Activated CD4-positive, alpha-beta T cell treated with anti-CD3 and anti-CD28 coated beads for 1 hour (primary cell): ENCODE measurements at regions not wholly inside any gene's neighbourhood (a gene's known extent, or its start where the extent isn't known, plus 50 kb on each side); places are given as distances from the start of the nearest gene placed in this dataset.

Source experiments
- DNase-seq: peaks from one replicate; pipeline ENCODE4 v3.0.0-alpha.2; 2020

- no peak for DNase-seq
Observed at GRCh38 chr2:196362973-196363549, 191.7 kb upstream of the STK17B start.

GRCh38 chr2:196365145-196365544 lies 193.8 kb upstream of the STK17B start:
- DNase-seq = no peak

DNA sequence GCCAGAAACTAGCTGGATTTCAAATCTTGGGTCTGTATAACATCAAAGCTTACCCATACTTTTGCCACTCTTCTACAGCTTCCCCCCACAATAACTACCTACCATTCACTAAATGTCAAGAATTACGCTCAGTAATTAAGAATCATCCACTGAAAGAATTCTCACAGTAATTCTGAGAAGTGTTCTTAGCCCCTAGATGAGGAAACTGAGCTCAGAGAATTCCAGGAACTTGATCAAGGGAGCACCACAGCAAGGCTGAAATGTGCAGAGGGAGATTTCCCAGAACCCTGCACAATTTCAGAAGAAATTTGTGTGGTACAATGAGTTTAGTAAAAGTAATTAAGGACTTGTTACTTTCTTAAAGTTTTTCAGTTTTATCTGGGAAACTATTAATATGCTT lies 194.5 kb upstream of the STK17B start:
- DNase-seq = no peak

GRCh38 chr2:196367633-196368032 lies 196.3 kb upstream of the STK17B start:
- DNase-seq = no peak

GRCh38 chr2:196368546-196369225 lies 197.3 kb upstream of the STK17B start:
- no peak for DNase-seq

- no peak for DNase-seq
Observed at GRCh38 chr2:196369967-196370366, 198.6 kb upstream of the STK17B start.

- DNase-seq = no peak
Observed at GRCh38 chr2:196370381-196370780, 199.0 kb upstream of the STK17B start.

DNA sequence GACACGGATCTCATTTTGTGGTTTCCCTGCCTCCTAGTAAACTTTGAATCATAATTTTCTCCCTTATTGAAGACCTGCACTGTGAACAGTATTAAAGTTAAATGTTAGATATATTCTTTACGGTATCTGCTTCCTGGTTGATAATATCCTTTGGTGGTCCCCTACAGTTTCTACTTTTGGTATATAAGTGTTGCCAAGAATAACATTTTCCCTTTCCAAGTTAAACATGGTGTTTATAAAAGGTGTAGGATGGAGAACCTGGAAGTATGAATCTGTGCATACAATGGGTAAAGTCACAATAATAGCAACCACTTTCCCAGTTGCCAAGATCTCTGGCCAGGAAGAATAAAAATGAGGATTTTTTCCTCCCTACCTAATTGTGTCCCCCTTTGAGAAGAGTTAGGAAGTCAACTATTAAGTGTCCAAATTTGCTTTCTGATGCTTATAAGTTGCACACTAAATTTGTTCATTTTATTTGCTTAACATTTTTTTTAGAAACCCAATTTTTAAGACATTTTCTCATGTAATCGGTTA lies 201.0 kb upstream of the STK17B start:
- DNase-seq = no peak

DNA sequence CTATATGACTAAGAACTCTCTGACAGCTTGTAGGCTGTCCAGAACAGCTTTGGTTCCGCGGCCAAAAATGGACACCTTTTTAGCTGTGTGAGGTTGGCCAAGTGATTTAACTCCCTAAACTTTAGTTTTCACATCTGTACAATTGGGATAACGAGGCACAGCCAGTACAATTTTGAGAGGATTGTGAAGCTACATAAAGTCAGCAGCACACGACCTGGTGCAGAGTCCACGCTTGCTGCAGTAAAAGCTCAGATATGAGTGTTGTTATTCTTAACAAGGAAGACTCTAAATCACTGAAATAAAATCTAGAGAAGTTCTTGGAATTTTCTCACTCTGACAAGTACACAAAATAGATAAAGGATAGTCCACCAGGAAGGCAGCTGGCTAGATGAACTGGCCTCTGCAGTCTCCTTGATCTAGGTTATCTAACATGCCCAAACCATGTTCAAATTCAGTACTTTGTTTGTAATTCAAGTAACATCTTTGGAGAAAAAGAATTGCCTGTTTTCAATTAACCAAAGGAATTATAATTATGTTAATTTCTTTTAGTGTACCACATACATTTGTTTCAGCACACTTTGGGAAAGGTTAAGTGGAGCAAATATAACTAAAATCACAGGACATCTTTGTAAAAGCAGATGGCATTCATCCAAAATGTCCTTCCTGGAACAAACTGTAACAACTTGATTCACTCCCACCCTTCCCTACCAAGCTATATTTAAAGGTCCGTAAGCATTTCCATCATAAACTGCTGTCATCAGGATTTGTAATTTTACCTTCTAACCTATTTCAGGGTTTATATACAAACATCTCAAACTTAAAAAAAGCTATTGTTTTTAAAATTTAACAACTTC lies 201.7 kb upstream of the STK17B start:
- DNase-seq = no peak

DNA sequence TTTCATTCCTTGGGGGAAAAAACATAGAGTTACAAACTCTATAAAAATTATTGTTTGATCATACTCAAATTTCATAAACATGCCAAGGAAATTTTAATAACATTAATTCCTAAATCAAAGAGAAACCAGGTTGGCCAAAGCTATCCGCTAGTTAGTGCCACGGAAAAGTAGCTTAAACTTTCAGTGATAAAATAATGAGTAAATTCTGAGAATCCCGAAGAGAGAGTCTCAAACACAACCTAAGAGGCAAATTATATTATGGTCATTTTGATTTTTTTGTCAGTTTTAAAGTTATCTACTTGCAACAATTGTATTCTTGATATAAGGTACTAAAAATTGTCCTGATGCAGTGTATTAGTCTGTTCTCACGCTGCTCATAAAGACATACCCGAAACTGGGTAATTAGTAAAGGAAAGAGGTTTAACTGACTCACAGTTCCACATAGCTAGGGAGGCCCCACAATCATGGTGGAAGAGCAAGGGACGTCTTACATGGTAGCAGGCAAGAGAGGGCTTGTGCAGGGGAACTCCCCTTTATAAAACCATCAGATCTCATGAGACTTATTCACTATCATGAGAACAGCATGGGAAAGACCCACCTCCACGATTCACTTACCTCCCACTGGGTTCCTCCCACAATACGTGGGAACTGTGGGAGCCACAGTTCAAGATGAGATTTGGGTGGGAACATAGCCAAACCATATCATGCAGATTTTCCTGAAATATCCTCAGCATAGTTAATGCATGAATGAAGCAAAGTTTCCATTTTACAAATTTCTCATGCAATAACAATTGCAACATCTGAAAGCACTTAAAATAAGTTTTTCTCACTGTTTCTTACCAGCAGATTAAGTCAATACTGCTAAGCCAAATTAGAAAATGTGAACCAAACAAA lies 205.9 kb upstream of the STK17B start:
- DNase-seq = no peak

DNA sequence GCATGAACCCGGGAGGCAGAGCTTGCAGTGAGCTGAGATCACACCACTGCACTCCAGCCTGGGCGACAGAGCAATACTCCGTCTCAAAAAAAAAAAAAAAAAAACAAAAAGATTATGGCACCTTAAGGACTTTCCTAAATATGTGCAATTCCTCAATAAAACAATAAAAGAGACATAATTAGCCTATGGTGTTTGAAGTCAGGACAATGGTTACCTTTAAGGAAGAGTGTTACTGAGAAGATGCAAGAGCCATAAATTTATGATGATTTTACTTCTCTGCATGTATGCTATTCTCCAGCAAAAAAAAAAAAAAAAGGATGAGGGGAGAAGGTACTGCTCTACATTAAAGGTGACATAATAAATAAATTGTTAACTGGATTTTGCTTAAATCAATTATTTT lies 208.2 kb upstream of the STK17B start:
- no peak for DNase-seq

DNA sequence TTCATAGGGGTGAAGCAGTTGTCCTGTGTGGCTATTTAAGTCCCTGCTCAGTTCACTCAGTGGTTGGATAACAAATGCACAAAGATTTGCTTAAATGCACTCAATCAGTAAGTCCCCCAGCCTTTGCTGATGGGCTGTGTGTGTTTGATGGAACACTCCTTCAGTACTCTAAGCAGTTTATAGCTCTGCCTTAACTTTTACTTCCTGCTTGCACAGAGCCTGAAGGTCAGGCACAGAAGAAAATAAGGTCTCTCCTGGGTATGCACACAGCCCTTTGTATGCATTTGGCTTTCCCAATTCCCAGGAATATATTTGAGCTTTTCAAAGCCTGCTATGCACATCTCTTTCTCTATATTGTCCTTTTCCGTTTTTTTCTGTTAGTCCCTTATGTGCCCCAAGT lies 208.7 kb upstream of the STK17B start:
- no peak for DNase-seq

DNA sequence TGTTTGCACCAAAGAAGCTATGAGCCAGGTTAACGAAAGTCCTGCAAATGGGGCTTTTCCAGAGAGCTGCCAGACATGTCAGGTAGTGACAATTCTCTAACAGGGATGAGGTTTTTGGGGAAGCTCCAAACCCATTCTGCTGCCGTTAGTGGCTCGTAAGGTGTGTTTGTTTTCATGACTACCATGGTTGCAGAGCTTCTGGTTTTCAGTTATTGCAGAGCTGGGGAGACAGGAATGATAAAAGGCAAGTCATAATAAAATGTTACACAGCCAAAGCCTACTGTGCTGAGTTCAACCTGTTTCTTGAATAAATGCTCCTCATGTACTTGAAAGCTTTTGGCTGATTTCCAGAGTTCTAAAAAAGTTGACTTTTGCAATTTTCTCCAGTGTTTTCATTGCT lies 209.2 kb upstream of the STK17B start:
- no peak for DNase-seq

- DNase-seq = no peak
Observed at GRCh38 chr2:196381464-196381863, 210.1 kb upstream of the STK17B start.

GRCh38 chr2:196383799-196384198 lies 212.4 kb upstream of the STK17B start:
- DNase-seq = no peak

DNA sequence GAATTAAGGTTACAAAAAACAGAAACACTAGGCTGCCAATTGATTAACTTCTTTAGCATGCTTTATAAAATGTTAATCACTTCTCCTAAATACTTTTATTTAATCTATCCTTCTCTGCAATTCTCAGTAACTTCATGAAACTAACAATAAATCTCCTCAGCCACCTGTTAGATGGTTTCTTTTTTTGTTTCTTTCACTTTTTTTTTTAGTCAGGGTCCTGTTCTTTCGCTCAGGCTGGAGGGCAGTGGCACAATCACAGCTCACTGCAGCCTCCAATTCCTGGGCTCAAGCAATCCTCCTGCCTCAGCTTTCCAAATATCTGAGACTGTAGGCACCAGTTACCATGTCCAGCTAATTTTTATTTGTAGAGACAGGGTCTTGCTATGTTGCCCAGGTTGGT lies 213.4 kb upstream of the STK17B start:
- DNase-seq = no peak

- DNase-seq = no peak
Observed at GRCh38 chr2:196389670-196390069, 218.3 kb upstream of the STK17B start.

DNA sequence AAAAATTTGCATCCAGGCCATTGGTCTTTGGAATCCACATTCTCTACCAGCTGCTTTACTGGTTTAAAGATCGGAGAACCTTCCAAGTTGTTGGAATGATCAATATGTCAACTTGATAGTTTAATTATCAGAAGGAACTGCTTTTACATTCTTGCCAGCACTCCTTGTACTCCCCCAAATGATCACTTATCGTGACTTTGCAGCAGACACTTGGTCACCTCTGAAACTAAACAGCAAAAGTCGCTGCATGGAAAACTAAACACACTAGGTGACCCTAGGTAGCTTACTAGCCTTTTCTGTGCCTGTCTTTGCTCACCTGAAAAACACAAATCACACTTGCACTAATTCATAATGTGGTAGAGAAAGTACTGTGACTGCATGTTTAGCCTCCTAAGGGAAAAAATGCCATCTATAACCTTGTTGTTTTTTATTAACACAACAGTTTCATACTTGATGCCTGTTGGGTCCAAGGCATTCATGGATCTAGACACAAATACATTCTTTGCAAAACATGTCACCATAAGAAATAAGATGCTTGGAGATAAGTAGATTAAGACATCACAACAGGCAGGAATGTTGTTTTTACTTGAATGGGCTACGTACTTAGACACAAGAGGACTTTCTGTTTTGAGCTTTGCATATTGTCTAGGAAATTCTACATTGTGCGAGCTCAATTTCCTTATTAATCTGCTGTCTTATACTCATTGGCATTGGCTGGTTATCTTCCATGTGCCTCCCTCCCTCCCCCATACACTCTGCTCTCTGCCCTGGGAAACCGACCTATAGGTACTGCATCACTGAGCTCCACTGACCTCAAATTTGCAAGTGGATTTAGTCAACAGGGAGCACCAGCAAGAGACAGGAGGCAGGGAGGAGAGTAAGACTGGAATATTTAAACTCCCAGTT lies 219.1 kb upstream of the STK17B start:
- no peak for DNase-seq

GRCh38 chr2:196391149-196391479 lies 219.7 kb upstream of the STK17B start:
- no peak for DNase-seq

DNA sequence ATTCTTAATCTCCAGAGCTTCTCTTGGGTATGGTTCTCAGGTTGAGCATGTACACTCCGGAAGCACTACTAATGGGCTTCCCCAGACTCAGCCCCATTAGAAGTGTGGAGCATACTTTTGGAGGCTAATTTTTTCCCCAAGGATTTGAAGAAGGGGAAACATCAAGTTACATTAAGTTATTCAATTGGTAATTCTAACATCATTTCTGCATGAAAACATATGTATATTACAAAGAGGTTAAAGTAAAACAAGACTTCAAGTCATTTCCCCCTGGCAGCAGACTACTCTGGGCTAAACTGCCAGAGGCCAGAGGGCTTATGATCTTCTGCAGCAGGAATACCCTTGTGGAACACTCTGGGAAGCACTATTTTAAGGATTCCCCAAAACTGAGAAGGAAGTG lies 227.7 kb upstream of the STK17B start:
- no peak for DNase-seq

GRCh38 chr2:196399722-196400691 lies 228.6 kb upstream of the STK17B start:
- no peak for DNase-seq
